GM20431 (cell line): ENCODE measurements at regions not wholly inside any gene's neighbourhood (a gene's known extent, or its start where the extent isn't known, plus 50 kb on each side); places are given as distances from the start of the nearest gene placed in this dataset.
"Not testable (repeated sequence)": the region's sequence is repeated elsewhere in the genome, so short reads cannot be mapped to it uniquely, and the experiment has no call there.

Experiments used
- in situ Hi-C: fragments of 300-500 bp; cut with MseI, MboI; formaldehyde crosslinking; loops from one replicate; pipeline ENCODE4 v1.15.0; 2020; ENCODE audit warnings: low sequenced_read_pairs; ENCODE audit not compliant: unreplicated experiment

DNA sequence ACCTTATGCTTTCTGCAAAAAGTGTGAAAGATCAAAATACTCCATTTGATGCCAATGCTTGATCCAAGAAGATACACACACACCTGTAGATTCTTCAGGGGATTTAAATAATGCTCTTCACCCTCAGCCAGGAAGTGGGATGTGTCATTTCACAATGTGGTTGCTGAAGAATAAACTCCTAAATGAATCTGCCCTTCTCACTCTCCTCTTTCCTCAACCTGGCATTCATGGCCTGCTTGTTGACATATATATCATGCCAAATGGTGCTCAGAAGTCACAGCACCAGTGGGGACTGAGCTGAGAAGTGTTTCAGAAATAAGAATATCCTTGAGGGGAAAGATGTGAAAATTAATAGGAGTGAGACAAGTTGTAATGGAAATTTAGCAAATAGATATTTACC is 146.6 kb upstream of the ARHGEF26 start:
- in situ Hi-C loops = no loop called here

DNA sequence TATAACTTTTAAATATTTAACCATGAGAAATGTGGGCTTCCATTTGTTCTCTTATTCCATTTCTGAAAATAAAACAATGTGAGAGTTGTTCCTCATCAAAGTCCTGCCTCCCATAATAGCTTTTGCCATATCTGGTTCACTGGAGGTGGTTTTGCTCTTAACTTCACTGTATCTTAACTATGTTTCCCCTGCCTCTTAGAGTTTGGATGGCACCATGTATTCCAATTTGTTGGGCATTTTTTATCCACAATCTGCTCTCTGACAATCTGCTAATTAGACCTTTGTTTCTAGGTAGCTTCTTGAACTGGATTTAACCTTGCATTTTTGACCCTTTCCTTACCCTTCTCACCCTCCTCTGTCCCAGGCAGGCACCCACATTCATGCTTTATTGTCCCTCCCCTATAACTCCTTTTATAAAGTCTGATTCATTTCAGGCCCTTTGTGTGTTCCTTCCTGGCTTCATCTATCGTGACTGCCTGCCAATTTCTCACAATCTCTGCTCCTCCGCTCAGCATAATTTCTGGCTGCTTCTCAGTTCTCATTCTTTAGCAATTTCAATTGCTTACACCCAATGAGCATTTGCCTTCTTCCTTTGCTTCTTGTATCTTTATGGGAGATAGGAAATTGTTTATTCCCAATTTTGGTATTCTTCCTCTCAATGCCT is 144.2 kb upstream of the ARHGEF26 start:
- in situ Hi-C loops = no loop called here

DNA sequence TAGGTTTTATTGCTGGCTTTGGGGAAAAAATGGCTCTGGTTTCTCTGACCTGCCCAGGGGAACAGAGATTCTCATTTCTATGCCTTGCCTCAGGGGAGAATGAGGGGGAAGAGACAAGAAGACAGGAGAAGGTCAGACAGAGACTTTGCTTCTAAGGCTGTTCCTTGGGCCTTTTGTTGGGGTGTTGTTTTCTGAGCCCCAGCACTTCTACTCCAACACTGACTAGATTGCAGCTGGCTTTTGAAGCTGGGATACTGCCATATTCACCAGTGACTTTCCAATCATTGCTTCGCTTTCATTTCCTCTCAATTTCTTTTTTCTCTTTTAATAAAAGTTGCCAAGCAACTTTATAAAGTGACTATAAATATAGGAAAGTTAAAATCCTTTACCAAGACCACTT is 143.2 kb upstream of the ARHGEF26 start:
- in situ Hi-C loops = no loop called here

DNA sequence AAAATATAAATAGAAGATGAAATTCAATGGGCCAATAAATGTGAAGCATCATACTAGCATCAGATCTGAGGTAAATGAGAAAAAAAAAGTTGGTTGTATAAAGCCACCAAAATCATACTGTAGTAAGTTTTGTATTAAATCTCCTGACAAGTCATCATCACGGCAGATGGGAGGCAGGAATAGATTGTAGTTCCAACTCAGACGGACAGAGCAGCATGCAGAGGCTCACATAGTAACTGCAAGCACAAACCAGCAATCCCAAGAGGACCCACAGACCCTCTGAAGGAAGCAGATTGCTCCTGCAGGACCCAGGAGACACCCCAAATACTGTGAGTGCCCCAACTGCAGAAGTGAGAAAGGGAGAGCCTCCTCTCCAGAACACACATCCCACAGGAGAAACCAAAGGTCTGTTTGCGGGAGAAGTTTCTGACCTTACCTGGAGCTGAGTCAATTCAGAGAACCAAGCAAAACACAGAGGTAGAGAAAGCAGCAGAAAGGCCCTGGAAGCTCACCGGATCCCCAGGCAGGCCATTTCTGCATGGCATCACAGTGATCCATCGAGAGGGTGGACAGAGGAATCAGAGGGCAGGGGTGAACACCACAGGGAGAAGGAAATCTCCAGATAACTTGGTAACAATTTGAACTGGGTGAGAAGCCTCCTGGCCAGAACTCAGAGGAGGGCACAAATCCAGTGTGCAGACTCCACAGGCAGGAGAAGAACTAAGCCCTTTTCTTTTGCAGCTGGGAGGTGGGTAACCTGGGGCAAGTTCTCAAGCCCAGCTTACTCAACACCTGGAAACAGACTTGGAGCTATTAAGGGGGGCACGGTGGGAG is 141.6 kb upstream of the ARHGEF26 start:
- in situ Hi-C loops = no loop called here

DNA sequence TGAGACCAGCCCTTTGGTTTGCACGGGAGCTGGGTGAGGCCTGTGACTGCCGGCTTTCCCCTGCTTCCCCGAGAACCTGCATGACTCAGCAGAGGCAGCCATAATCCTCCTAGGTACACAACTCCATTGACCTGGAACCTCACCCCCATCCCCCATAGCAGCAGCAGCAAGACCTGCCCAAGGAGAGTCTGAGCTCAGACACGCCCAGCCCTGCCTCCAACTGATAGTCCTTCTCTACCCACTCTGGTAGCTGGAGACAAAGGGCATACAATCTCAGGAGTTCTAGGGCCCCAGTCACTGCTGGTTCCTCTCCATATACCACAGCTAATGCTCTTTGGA is 141.0 kb upstream of the ARHGEF26 start:
- in situ Hi-C loops = no loop called here

DNA sequence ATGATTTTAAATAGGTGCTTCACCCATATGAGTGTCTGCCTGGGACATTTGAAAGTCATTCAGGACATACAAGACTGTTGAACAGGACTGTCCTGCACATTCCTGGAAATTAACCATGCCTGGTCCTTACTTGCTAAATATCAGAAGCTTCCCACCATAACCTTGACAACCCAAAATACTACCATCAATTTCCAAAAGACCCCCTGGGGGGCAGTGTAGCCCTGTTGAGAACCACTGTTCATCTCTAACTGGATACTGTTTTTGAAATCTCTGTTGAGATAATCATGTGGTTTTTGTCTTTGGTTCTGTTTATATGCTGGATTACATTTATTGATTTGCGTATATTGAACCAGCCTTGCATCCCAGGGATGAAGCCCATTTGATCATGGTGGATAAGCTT is 123.8 kb upstream of the ARHGEF26 start:
- in situ Hi-C loops = not testable (repeated sequence)

DNA sequence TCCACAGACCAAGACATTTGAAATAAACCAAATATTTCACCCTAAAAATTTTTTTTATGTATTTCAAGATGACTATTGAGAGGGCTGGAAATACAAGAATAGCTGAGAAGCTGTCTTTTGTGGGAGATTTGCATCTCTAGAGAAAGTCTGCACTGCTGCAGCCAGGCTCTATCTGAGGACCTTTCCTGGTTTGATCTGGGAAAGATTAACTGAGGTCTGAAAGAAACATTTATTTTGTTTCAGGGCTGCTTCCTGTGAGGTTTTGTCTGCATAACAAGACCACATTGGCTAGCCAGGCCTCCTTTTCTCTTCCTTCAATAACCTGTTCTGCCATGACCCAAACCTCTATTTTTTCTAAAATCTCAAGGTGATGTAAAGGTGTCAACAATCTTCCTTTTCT is 117.5 kb upstream of the ARHGEF26 start:
- in situ Hi-C loops = no loop called here

DNA sequence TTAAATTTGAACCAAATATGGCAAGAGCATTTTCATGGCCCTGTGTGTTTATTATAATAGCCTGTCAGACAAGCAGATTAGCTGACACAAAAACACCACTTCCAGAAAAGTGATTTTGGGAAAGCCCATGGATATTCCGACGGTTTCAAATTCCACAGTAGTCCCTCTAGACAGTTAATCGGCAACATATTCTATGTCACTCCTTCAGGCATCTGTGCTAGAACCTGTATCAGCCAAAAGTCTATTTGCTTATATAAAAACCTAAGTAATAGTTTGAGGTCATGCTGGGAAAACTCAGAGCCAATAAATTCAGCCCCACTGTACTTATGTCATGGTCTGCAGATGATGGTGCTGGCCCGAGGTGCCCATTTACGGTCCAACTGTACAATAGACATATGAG is 110.2 kb upstream of the ARHGEF26 start:
- in situ Hi-C loops = no loop called here

DNA sequence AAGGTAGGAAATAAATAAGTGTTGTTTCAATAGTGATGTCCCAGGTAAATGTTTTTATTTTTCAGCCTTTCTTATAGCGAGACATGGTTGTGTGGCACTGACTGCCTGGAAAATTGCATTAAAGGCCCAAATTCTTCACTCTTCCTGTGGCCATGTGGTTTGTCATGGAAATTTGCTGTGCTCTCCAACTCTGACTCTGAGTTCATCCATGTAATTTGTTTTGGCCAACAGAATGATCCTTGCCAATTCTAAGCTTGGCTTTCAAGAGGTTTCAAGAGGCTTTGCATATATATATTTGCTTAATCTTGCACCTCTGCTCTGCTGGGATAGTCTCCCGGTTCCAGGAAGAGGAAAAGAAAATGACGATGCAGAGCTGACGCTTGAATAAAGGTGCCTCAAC is 107.5 kb upstream of the ARHGEF26 start:
- in situ Hi-C loops = no loop called here

DNA sequence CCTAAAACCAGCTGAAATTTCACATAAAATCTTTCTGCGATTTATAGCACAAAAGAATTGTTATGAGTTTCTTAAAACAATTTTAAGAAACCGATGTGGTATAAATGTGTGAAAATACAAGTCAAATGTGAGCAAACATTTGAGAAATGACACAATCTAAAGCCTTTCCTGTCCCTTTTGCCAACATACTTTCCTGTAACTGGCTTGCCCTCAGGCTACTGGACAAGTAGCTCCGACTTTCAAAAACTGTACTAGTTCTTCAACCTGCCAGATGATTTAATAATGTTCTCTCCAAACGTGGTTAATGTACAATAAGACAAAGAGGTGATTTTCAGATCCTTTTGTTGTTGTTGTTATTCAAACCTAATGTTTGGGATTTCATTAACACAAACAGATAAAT is 105.9 kb upstream of the ARHGEF26 start:
- in situ Hi-C loops = no loop called here

DNA sequence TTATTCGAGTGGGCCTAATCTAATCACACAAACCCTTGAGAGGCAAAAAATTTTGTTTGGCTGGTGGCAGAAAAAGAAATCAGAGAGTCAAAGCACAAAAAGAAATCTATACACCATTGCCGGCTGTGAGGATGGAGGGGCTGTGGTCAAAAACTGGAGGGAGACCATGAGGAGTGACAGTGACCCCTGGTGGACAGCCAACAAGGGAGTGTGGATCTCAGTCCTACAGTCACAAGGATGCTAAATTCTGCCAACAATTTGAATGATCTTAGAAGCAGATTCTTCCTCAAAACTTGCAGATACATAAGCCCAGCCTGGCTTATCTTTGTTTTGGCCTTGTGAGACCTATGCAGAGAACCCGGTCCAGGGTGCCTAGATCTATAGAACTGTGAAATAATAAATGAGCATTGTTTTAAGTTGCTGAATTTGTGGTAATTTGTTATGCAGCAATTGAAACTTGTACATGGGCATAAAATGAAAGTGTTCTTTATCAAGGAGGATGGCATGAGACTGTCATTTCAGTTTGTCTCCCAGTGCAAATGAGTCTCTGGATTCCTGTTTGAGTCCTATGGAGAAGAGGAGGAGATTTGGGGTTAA is 103.0 kb upstream of the ARHGEF26 start:
- in situ Hi-C loops = no loop called here

DNA sequence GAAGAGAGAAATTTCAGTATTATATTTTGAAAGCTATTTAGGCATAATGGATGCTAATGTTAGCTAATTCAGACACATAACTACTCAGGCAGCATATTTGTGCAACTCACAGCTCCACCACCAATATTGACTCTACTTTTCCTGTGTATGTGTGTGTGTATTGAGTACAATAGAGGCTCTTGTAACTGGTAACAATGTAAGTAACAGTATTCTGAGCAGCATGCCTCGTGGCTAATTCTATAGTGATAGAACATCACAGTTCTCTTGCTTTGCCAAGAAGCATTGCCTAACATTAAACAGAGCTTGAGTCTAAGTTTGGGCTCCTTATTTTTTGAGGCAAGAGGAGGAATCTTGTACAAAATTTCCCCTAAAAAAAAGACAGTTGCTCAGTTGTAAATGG is 98.6 kb upstream of the ARHGEF26 start:
- in situ Hi-C loops = no loop called here

DNA sequence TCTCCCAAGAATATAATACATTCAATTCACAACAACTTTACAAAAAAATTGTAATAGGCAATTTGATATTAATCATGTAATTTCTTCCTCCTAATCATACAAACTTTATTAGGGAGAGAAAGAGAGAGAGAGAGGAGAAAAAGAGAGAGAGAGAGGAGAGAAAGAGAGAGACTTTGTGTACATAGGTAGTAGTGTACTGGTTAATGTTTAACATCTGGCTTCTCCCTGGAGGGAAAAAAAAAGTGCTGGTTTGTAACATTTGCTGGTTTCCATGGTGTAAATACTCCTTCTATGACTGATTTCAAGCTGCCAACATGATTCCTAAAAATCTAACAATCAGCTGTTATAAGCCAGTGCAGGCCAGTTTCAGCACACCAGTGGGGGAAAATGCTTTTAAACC is 98.0 kb upstream of the ARHGEF26 start:
- in situ Hi-C loops = no loop called here

DNA sequence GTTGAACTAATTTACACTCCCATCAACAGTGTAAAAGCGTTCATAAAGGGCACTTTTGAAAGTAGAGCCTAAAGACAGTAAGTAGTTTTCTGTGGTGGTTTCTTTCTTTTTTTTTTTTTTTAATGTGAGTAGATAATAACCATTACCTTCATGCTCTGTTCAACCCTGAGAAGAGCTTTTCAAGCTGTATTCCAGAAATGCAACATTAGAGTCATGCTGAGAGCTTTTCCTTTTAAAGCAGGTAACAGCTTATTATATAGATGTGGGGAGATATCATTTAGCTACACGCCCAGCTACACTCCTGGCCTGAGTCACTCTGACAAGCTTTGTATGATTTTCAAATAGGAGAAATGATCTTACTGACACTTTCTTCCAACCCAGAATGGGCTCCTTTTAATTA is 96.2 kb upstream of the ARHGEF26 start:
- in situ Hi-C loops = no loop called here

DNA sequence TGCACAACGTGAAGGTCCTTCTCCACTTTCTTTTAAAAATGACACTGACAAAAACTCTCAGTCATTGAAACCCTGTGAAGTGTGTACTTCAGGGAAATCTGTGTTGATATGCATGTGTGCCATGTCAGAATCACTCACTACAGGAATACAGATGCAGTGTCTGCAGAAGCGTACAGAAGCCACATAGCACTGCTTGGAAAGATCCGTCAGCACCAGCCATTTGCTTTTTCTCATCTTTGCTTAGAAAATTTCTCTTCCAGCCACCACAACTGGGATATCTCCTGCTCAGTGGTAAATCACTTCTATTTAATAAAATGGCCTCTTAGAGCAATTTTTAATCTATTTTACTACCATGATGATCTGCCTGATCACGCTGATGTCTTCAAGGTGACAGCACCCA is 91.3 kb upstream of the ARHGEF26 start:
- in situ Hi-C loops = no loop called here

DNA sequence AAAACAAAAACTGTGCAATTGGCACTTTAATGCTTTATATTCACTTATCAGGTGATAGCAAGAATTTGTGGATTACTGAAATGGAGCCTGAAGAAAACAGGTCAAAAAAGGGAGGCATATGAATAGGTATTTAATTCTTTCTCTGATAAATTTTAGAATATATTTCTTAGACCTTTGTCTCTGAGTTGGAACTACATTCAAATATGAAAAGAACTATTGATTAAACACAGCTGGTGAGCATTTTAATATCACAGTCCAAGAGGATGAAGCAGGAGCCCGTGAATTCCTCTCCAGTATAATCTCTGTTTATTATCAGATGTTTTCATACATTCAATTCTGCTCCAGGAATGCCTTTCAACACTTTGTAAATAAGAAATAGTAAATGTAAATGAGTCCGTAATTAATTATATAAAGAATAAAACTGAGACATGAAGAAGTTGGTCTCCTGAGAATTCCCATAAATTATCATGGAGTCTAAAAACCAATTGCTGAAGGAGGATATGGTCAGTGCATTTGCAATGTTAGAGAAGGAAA is 86.3 kb upstream of the ARHGEF26 start:
- in situ Hi-C loops = no loop called here

DNA sequence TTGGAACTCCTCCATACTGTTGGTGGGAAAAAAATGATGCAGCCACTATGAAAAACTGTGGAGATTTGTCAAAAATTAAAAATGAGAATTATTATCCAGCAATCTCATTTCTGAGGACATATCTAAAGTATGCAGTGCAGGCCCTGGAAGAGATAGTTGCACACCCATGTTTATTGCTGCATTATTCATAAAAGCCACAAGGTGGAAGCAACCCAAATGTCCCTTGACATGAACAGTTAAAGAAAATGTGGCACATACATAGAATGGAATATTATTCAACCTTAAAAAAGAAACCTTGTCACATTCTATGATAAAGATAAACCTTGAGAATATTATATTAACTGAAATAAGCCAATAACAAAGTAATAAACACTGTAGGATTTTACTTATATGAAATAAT is 80.9 kb upstream of the ARHGEF26 start:
- in situ Hi-C loops = no loop called here

DNA sequence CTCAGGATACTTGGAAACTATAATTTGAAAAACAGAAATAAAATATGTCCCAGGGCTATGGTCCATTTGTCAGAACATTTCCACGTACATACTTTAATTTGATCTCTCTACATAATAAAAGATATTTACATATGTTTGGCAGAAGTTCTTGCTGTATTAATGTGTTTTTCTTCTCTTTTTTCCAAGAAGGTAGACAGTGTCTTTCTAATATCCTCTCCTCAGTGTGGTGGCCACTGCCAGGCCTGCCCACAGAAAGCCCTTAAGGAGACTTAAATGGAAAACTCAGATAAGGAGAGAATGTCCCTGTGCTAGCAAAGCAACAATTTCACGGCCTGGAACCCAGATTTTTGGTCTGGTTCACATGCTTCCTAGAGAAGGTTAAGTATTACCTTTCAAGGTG is 76.5 kb upstream of the ARHGEF26 start:
- in situ Hi-C loops = no loop called here

DNA sequence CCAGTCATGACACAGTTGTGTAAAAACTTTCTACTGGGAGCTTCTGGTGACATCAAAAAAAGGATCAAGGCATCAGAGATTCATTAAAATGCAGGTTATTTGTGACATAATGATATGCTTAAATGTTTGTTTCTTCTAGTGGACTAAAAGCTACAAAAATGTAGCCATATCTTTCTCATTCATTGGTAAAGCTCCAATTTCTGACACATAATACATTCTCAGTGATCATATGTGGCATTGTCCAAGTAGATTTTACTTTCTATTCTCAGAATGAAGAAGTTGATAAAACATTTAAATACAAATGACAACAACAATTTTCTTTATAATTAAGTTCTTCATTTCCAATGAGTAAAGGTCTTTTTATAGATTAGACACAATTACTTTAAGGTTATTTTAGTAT is 71.0 kb upstream of the ARHGEF26 start:
- in situ Hi-C loops = no loop called here

DNA sequence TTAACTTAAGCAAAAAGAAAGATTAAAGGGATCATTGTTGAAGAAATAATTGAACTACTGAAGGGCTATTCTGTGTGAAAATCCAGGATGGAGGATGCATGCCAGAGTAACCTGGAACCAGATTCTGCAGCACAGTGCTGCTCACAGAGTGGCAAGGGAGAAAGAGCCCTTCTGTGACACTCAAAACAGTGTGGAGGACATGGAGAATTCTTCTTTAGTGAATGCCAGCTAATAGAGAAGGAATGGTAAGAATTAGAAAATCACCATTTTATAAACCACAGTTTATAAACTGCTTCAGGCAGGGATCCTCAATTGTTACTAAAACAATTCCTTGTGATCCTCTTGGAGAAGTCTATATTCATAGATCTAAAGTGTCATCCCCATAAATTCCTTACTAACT is 70.4 kb upstream of the ARHGEF26 start:
- in situ Hi-C loops = no loop called here

DNA sequence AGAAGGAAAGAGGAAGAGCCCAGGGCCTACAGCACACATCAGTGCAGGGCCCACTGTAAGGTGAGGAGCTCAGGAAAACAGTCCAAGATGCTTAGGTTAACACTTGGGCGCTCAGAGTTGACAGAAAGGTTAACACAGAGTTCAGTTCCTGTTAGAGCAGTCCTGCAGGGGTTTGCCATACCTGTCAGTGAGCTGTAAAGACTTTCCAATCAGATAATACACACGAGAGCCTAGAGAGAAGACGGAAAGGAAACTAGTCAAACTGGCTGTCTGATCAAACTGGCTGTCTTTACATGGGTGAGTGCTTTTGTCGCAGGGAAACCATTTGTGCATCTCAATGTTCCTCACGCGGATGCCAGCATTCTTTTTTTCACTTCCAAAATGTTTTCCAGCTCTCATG is 61.4 kb upstream of the ARHGEF26 start:
- in situ Hi-C loops = no loop called here
